Brain microvascular endothelial cell (primary cell): ENCODE measurements at regions not wholly inside any gene's neighbourhood (a gene's known extent, or its start where the extent isn't known, plus 50 kb on each side); places are given as distances from the start of the nearest gene placed in this dataset.

Experiments
- DNase-seq: peaks from one replicate; pipeline ENCODE4 v3.0.0-alpha.2; 2020
- H3K27ac ChIP-seq: fragments of 250-450 bp; sonication (Bioruptor Pico); 2 replicates; pipeline ENCODE4 v1.5.1; 2020; ENCODE audit warnings: mild to moderate bottlenecking, moderate library complexity
- H3K27me3 ChIP-seq: fragments of 250-450 bp; sonication (Bioruptor Pico); replicated peaks from 2 replicates; pipeline ENCODE4 v1.5.1; 2020; ENCODE audit warnings: mild to moderate bottlenecking
- H3K36me3 ChIP-seq: fragments of 250-450 bp; sonication (Bioruptor Pico); replicated peaks from 2 replicates; pipeline ENCODE4 v1.5.1; 2020; ENCODE audit warnings: mild to moderate bottlenecking
- H3K4me3 ChIP-seq: 2 replicates; pipeline ENCODE4 v1.5.1; 2011; ENCODE audit warnings: low read depth, mild to moderate bottlenecking, control low read depth, low read length, moderate library complexity
- CTCF ChIP-seq: IDR thresholded peaks from 2 replicates; pipeline ENCODE4 v1.5.1; 2011; ENCODE audit warnings: low read depth, mild to moderate bottlenecking, moderate library complexity, low read length, control low read depth, inconsistent platforms; ENCODE audit errors: missing control alignments
- in situ Hi-C: cut with HindIII; loops from 2 replicates; pipeline ENCODE4 v1.10.0; 2017; ENCODE audit warnings: low sequenced_read_pairs, low pct_ligation_motif_present

GRCh38 chr7:84446991-84447480 lies 252.4 kb upstream of the SEMA3A start:
- Histone ChIP-seq H3K27ac (no peak overlapping the region), H3K4me3 (no peak overlapping the region), H3K36me3 (no peaks in the 10 kb centered on the region), H3K27me3 (no peaks in the 10 kb centered on the region)
- in situ Hi-C loops = no loop called here
- TF ChIP-seq CTCF = no peak
- DNase-seq = no peak

DNA sequence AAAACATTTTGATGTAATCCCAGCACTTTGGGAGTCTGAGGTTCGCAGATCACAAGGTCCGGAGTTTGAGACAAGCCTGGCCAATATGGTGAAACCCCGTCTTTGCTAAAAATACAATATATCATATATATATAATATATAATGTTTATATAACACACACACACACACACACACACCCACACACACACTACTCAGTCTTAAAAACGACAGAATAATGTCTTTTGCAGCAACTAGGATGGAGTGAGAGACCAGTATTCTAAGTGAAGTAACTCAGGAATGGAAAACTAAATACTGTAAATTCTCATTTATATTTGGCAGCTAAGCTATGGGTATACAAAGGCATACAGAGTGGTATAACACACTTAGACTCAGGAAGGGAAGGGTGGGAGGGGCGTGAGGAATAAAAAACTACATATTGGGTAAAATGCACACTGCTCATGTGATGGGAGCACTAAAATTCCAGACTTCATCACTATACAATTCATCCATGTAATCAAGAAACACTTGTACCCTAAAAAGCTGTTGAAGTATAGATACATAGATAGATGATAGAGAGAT lies 231.2 kb upstream of the SEMA3A start:
- Histone ChIP-seq H3K27me3 (no peaks in the 10 kb centered on the region), H3K4me3 (no peak overlapping the region), H3K27ac (no peak overlapping the region), H3K36me3 (no peaks in the 10 kb centered on the region)
- no peak for TF ChIP-seq CTCF
- in situ Hi-C loops = no loop called here
- no peak for DNase-seq

DNA sequence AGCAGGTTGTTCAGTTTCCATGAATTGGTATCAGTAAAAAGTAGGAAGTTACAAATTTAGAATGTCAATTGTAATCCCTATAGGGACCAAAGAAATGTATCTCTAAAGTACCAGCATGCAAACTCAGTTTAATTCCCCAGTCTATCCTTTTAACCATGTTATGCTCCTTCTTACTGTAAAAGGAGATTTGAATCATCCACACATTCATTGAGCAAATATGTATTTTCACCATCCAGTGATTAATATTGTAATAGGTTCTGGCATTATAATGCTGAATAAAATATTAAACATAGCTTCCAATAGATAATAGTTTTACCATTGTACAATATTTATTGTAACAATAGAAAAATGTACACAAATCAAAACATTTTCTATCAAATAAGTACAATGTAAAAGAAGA lies 228.2 kb upstream of the SEMA3A start:
- TF ChIP-seq CTCF = no peak
- in situ Hi-C loops = no loop called here
- Histone ChIP-seq H3K36me3 (no peaks in the 10 kb centered on the region), H3K27me3 (no peaks in the 10 kb centered on the region), H3K4me3 (no peak overlapping the region), H3K27ac (no peak overlapping the region)
- no peak for DNase-seq

- peak; percentile 68 for DNase-seq
- in situ Hi-C loops = no loop called here
- peak overlapping the region; percentile 94 for H3K27ac ChIP-seq
- H3K27me3 ChIP-seq = no peaks in the 10 kb centered on the region
- TF ChIP-seq CTCF = no peak
- H3K4me3 ChIP-seq = no peak overlapping the region
- no peaks in the 10 kb centered on the region for H3K36me3 ChIP-seq
Observed at GRCh38 chr7:84412161-84412969, 217.8 kb upstream of the SEMA3A start.

- H3K4me3 ChIP-seq = no peak overlapping the region
- no peaks in the 10 kb centered on the region for H3K27me3 ChIP-seq
- H3K27ac ChIP-seq = no peak overlapping the region
- TF ChIP-seq CTCF = no peak
- in situ Hi-C loops = no loop called here
- no peaks in the 10 kb centered on the region for H3K36me3 ChIP-seq
- no peak for DNase-seq
Observed at GRCh38 chr7:84399661-84400060, 205.1 kb upstream of the SEMA3A start.

- no peaks in the 10 kb centered on the region for H3K27me3 ChIP-seq
- H3K27ac ChIP-seq = no peak overlapping the region
- in situ Hi-C loops = no loop called here
- no peak for TF ChIP-seq CTCF
- DNase-seq = no peak
- no peaks in the 10 kb centered on the region for H3K36me3 ChIP-seq
- no peak overlapping the region for H3K4me3 ChIP-seq
Observed at GRCh38 chr7:84394219-84394618, 199.6 kb upstream of the SEMA3A start.
